GM21367 (cell line): ENCODE measurements at regions not wholly inside any gene's neighbourhood (a gene's known extent, or its start where the extent isn't known, plus 50 kb on each side); places are given as distances from the start of the nearest gene placed in this dataset.
"Not testable (repeated sequence)": the region's sequence is repeated elsewhere in the genome, so short reads cannot be mapped to it uniquely, and the experiment has no call there.

Source experiments
- ATAC-seq: cut with Tn5 transposase; IDR thresholded peaks from one replicate; pipeline ENCODE4 v1.9.1; 2021; ENCODE audit not compliant: unreplicated experiment

- no peak for ATAC-seq
Measured at GRCh38 chr7:126179916-126180315, 1072.8 kb downstream of the GRM8 start.

DNA sequence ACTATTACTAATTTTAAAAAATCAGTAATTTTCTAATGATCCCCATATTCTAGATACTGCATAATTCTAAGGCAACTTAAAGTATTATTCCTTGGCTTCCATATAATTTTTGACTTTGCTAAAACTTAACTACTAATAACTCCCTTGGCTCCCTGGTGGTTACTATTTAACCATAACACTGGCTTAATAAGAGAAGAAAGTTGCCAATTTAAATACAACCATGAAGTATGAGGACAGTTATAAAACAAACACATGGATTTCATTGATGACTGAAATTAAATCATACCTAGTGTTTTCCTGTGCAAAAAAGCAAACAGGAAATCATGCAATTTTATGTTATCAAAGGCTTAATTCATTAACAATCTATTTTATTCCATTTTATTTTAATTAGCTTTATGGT lies 1073.9 kb downstream of the GRM8 start:
- ATAC-seq = no peak

DNA sequence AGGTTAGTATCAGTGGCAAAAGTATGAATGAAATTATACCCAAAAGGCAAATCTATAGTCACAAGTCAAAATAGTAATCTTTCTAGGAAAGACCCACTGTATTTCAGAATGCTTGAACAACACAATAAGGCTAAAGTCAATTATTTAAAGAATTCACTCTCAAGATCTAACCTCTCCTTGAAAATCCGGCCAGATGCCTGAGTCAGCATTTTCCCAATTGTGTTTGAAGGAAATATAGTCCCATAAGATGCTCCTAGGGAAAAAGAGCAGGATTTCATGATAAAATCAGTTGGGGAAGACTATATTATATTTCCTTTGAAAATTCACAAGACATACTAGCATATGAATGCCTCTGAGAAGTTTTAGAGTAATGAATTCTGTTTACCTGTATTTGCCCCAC lies 1075.0 kb downstream of the GRM8 start:
- no peak for ATAC-seq

- ATAC-seq = no peak
Measured at GRCh38 chr7:126166645-126167044, 1086.1 kb downstream of the GRM8 start.

GRCh38 chr7:126163647-126164046 lies 1089.1 kb downstream of the GRM8 start:
- ATAC-seq = no peak

- no peak for ATAC-seq
Measured at GRCh38 chr7:126157391-126157790, 1095.3 kb downstream of the GRM8 start.

GRCh38 chr7:126150278-126150958 lies 1102.3 kb downstream of the GRM8 start:
- ATAC-seq = no peak

- ATAC-seq = no peak
Measured at GRCh38 chr7:126140858-126141466, 1111.8 kb downstream of the GRM8 start.

GRCh38 chr7:126119981-126120380 lies 1132.8 kb downstream of the GRM8 start:
- no peak for ATAC-seq

- ATAC-seq = no peak
Measured at GRCh38 chr7:126103582-126103981, 1149.2 kb downstream of the GRM8 start.

- ATAC-seq = no peak
Measured at GRCh38 chr7:126083014-126083413, 1153.4 kb upstream of the POT1 start.

DNA sequence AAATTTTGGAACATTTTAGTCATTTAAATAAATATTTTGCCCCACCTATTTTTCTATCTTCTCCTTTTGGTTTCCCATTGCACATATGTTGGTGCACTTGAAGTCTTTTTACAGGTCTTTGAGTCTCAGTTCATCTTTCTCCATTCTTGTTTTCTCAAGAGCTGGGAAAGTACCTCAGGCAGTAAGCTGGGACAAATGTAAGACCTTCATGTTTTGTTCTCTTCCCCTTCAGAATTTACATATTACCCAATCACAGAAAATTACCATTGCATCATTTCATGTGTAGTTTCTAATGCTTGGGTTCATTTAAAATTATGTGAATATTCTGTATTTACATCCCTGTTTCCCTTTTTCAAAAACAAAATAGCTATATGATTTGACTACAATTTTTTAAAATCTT lies 1150.0 kb upstream of the POT1 start:
- no peak for ATAC-seq

DNA sequence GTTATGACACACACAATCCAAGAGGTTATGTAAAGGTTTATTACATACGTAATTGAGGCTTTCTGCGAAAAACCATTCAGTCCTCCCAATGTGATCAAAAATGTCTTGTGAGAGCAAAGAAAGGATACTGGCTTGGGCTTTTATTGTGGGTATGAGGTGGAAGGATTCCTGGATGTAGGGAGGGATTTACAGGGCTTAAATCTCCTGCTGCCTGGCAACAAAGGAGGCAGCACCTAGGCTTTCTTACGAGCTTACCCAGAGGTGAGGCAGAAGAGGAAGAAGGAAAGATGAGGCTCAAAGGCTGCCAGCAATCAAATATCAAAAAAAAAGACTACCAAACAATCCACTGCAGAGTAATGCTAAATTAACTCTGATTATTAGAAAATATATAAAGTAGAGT lies 1149.5 kb upstream of the POT1 start:
- no peak for ATAC-seq

GRCh38 chr7:126065766-126066165 lies 1136.1 kb upstream of the POT1 start:
- no peak for ATAC-seq

DNA sequence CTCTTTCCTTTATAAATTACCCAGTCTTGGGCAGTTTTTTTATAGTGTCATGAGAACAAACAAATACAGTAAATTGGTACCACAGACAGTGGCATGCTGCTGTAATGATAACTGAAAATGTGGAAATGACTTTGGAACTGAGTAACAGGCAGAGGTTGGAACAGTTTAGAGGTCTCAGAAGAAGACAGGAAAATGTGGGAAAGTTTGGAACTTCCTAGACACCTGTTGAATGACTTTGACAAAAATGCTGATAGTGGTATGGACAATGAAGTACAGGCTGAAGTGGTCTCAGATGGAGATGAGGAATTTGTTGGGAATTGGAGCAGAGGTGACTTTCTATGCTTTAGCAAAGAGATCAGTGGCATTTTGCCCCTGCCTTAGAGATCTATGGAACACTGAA lies 1128.4 kb upstream of the POT1 start:
- no peak for ATAC-seq

DNA sequence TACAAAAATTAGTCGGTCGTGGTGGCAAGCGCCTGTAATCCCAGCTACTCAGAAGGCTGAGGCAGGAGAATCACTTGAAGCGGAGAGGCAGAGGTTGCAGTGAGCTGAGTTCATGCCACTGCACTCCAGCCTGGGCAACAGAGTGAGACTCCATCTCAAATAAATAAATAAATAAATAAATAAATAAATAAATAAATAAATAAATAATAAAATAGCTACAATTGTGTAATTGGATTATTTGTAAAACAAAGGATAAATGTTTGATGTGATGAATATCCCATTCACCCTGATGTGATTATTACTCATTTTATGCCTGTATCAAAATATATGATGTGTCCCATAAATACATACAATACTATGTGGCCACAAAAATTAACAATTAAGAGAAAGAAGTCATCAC lies 1127.0 kb upstream of the POT1 start:
- ATAC-seq = not testable (repeated sequence)

- ATAC-seq = no peak
Measured at GRCh38 chr7:126052229-126052628, 1122.6 kb upstream of the POT1 start.

- ATAC-seq = no peak
Measured at GRCh38 chr7:126044662-126045061, 1115.0 kb upstream of the POT1 start.

GRCh38 chr7:126041472-126041871 lies 1111.8 kb upstream of the POT1 start:
- ATAC-seq = no peak

- no peak for ATAC-seq
Measured at GRCh38 chr7:126040114-126041045, 1110.8 kb upstream of the POT1 start.

DNA sequence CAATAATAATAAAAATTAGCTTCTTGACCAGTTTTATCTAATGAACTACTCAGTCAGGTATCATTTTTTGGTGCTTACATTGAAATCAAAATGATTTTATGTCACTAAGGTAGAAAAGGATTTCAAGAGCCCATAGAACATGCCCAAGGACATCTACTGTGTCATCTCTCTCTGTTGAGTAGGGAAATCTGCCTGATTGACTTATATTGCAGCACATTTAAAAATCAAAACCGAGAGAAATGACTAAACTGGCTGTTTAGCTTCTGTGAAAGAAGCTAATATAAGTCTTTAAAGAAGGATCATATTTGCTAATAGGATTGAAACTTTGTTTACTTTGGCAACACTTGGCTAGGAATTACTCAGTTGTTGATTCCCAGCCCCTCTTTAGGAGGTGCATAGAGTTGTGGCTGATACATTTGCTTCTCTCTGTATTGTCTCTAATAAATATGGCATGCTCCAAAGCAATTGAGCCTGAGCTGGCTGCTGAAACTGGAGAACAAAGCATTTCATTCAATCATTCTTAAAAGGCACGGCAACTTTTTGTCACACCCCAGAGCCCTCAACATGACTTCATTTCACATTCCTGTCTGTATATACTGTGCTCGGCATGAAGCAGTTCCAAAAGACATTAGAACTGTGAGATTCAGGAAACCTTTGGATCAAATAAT lies 1096.9 kb upstream of the POT1 start:
- no peak for ATAC-seq
